SK-N-MC (cell line): ENCODE measurements at regions not wholly inside any gene's neighbourhood (a gene's known extent, or its start where the extent isn't known, plus 50 kb on each side); places are given as distances from the start of the nearest gene placed in this dataset.

Source experiments
- EZH2 ChIP-seq: fragments of 200-600 bp; sonication (generic); IDR thresholded peaks from one replicate; pipeline ENCODE4 v1.6.1; 2017; ENCODE audit warnings: antibody characterized with exemption
- POLR2AphosphoS5 ChIP-seq: IDR thresholded peaks from 2 replicates; pipeline ENCODE4 v1.6.1; 2012; ENCODE audit warnings: mild to moderate bottlenecking, low read depth, low read length, borderline replicate concordance

- TF ChIP-seq POLR2AphosphoS5 (no peak), EZH2 (no peak)
Measured at GRCh38 chr12:13273097-13273496, 76.6 kb downstream of the EMP1 start.
